ENCODE measurements at regions not wholly inside any gene's neighbourhood (a gene's known extent, or its start where the extent isn't known, plus 50 kb on each side); places are given as distances from the start of the nearest gene placed in this dataset.
"Not testable (repeated sequence)": the region's sequence is repeated elsewhere in the genome, so short reads cannot be mapped to it uniquely, and the experiment has no call there.

GRCh38 chr2:228801451-228801850, 469.6 kb downstream of the PID1 start:
- POLR2A ChIA-PET, result no interaction called here
- ATAC-seq (no peak), DNase-seq (no peak)
- Mint-ChIP-seq H3K9me3 (peaks cover 0 to 17% (median 5%) of the 10 kb centered on the region in 9 donors), H3K4me1 (no peaks in the 10 kb centered on the region), H3K27me3 (no peaks in the 10 kb centered on the region), H3K36me3 (no peaks in the 10 kb centered on the region), H3K4me3 (no peak overlapping the region), H3K27ac (no peak overlapping the region)

- POLR2A ChIA-PET, result no interaction called here
These were observed 471.9 kb downstream of the PID1 start for GRCh38 chr2:228799208-228799588.

GRCh38 chr2:228798458-228799207, 472.5 kb downstream of the PID1 start:
- Mint-ChIP-seq H3K27me3 (no peaks in the 10 kb centered on the region), H3K4me1 (no peaks in the 10 kb centered on the region), H3K36me3 (no peaks in the 10 kb centered on the region), H3K27ac (no peak overlapping the region), H3K4me3 (no peak overlapping the region), H3K9me3 (peaks cover 0 to 25% (median 5%) of the 10 kb centered on the region in 9 donors)
- DNase-seq, result no peak
- no peak for ATAC-seq
- POLR2A ChIA-PET, result no interaction called here

More at GRCh38 chr2:228799208-228799588, 471.9 kb downstream of the PID1 start:
- no peaks in the 10 kb centered on the region for H3K36me3 Mint-ChIP-seq
- ATAC-seq (no peak), DNase-seq (no peak)
- no peaks in the 10 kb centered on the region for H3K27me3 Mint-ChIP-seq
- H3K4me3 Mint-ChIP-seq, result no peak overlapping the region
- H3K4me1 Mint-ChIP-seq, result no peaks in the 10 kb centered on the region
- peaks cover 0 to 19% (median 5%) of the 10 kb centered on the region in 9 donors for H3K9me3 Mint-ChIP-seq
- no peak overlapping the region for H3K27ac Mint-ChIP-seq

DNA sequence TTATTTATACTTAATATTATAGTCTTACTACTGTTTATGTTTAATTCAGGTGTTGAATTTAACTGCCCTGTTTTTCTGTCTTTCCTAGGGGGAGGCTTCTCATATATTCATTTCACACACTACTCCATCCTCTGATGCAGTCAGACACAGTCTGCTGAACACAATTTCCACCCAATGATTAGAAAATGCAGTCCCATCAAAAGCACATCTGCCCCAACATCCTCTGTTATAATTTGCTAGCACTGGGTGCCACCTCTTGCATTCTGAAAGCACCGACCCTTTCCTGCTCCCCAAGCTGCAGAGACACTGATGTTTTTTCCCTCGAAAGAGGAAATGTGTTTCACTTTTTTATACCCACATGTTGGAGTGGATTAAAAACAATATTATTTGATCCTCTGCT, 474.7 kb downstream of the PID1 start:
- H3K4me1 Mint-ChIP-seq, result no peaks in the 10 kb centered on the region
- ATAC-seq (no peak), DNase-seq (no peak)
- H3K27me3 Mint-ChIP-seq, result no peaks in the 10 kb centered on the region
- H3K36me3 Mint-ChIP-seq, result peaks cover 0 to 4% (median 0%) of the 10 kb centered on the region in 3 donors
- POLR2A ChIA-PET, result no interaction called here
- H3K27ac Mint-ChIP-seq, result no peak overlapping the region
- H3K9me3 Mint-ChIP-seq, result peaks cover 0 to 34% (median 9%) of the 10 kb centered on the region in 9 donors
- no peak overlapping the region for H3K4me3 Mint-ChIP-seq

GRCh38 chr2:228793116-228793515, 478.0 kb downstream of the PID1 start:
- POLR2A ChIA-PET, result no interaction called here
- no peak overlapping the region for H3K4me3 Mint-ChIP-seq
- no peaks in the 10 kb centered on the region for H3K4me1 Mint-ChIP-seq
- ATAC-seq, result no peak
- no peak overlapping the region for H3K27ac Mint-ChIP-seq
- H3K36me3 Mint-ChIP-seq, result peaks cover 0 to 4% (median 0%) of the 10 kb centered on the region in 3 donors
- no peak for DNase-seq
- no peaks in the 10 kb centered on the region for H3K27me3 Mint-ChIP-seq
- H3K9me3 Mint-ChIP-seq, result peaks cover 0 to 20% (median 7%) of the 10 kb centered on the region in 9 donors

- Mint-ChIP-seq H3K9me3 (peaks cover 0 to 21% (median 7%) of the 10 kb centered on the region in 9 donors), H3K4me1 (no peaks in the 10 kb centered on the region), H3K4me3 (no peak overlapping the region), H3K36me3 (peaks cover 0 to 4% (median 0%) of the 10 kb centered on the region in 3 donors), H3K27me3 (no peaks in the 10 kb centered on the region), H3K27ac (no peak overlapping the region)
- DNase-seq, result no peak
- no peak for ATAC-seq
- POLR2A ChIA-PET, result interaction anchor here (0.6 kb wide), 1 partner anchor 18 kb away, joined by 5 read pairs; no protein-coding TSS in a partner anchor
These were observed 484.2 kb downstream of the PID1 start for GRCh38 chr2:228786901-228787300.

GRCh38 chr2:228782281-228782680, 488.8 kb downstream of the PID1 start:
- H3K36me3 Mint-ChIP-seq, result peaks cover 0 to 4% (median 0%) of the 10 kb centered on the region in 3 donors
- H3K4me3 Mint-ChIP-seq, result no peak overlapping the region
- no peaks in the 10 kb centered on the region for H3K27me3 Mint-ChIP-seq
- POLR2A ChIA-PET, result no interaction called here
- no peaks in the 10 kb centered on the region for H3K4me1 Mint-ChIP-seq
- ATAC-seq (no peak), DNase-seq (no peak)
- no peak overlapping the region for H3K27ac Mint-ChIP-seq
- peaks cover 0 to 22% (median 10%) of the 10 kb centered on the region in 9 donors for H3K9me3 Mint-ChIP-seq

- ATAC-seq, result no peak
These were observed 493.2 kb downstream of the PID1 start for GRCh38 chr2:228777855-228778355.

GRCh38 chr2:228774548-228774947, 496.5 kb downstream of the PID1 start:
- POLR2A ChIA-PET, result no interaction called here
- ATAC-seq (no peak), DNase-seq (no peak)
- Mint-ChIP-seq H3K9me3 (peaks cover 3 to 20% (median 8%) of the 10 kb centered on the region in 9 donors), H3K27me3 (no peaks in the 10 kb centered on the region), H3K4me1 (no peaks in the 10 kb centered on the region), H3K27ac (no peak overlapping the region), H3K4me3 (no peak overlapping the region), H3K36me3 (no peaks in the 10 kb centered on the region)

More at GRCh38 chr2:228777855-228778355, 493.2 kb downstream of the PID1 start:
- Mint-ChIP-seq H3K27ac (no peak overlapping the region), H3K4me1 (no peaks in the 10 kb centered on the region), H3K4me3 (no peak overlapping the region), H3K9me3 (peaks cover 0 to 17% (median 8%) of the 10 kb centered on the region in 9 donors), H3K27me3 (no peaks in the 10 kb centered on the region), H3K36me3 (peaks cover 0 to 4% (median 0%) of the 10 kb centered on the region in 3 donors)
- DNase-seq, result no peak
- POLR2A ChIA-PET, result no interaction called here

GRCh38 chr2:228771774-228772173, 499.3 kb downstream of the PID1 start:
- no peak overlapping the region for H3K27ac Mint-ChIP-seq
- no peak for ATAC-seq
- no peak overlapping the region for H3K4me3 Mint-ChIP-seq
- H3K9me3 Mint-ChIP-seq, result peaks cover 1 to 26% (median 8%) of the 10 kb centered on the region in 9 donors
- H3K4me1 Mint-ChIP-seq, result no peaks in the 10 kb centered on the region
- no peaks in the 10 kb centered on the region for H3K27me3 Mint-ChIP-seq
- POLR2A ChIA-PET, result no interaction called here
- no peaks in the 10 kb centered on the region for H3K36me3 Mint-ChIP-seq
- no peak for DNase-seq

DNA sequence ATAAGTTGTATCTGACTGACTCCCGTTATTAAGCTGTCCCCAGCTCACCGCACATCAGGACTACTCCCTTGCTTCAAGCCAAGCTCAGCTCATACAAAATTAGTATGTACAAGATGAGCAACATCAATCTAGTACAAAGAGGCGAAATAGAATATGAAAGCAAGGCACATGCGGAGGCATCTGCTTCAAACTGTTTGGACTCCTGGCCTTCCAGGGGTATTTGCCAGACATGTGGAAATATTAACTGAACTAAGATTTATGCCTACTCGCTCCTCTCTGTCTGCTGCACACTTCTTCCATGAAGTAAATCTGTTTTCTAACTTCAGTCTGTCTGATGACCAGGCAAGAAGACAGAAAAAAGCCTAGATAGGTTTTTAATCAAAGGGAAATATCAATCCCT, 499.8 kb downstream of the PID1 start:
- ATAC-seq (no peak), DNase-seq (no peak)
- no peak overlapping the region for H3K27ac Mint-ChIP-seq
- peaks cover 1 to 26% (median 8%) of the 10 kb centered on the region in 9 donors for H3K9me3 Mint-ChIP-seq
- POLR2A ChIA-PET, result no interaction called here
- H3K4me1 Mint-ChIP-seq, result no peaks in the 10 kb centered on the region
- H3K27me3 Mint-ChIP-seq, result no peaks in the 10 kb centered on the region
- no peak overlapping the region for H3K4me3 Mint-ChIP-seq
- H3K36me3 Mint-ChIP-seq, result no peaks in the 10 kb centered on the region

DNA sequence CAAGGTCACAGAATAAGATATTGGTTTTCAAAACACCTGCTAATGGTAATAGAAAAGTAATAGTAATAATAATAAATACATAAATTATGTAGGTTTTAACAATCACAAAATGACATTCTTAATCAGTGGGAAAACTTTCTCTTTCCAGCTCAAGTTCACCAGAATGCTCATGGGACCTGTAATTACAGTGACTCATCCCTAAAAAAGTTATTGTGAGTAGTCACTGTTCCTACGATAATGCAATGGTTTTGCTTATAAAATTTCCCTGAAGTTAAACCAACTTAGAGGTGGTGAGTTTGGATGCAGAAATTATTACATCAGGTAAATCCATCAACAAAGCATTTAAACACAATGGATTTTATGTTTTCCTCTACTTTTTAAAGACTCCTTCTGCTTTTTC, 502.3 kb downstream of the PID1 start:
- POLR2A ChIA-PET, result no interaction called here
- DNase-seq, result no peak
- Mint-ChIP-seq H3K36me3 (no peaks in the 10 kb centered on the region), H3K27me3 (no peaks in the 10 kb centered on the region), H3K4me3 (no peak overlapping the region), H3K9me3 (peaks cover 3 to 30% (median 6%) of the 10 kb centered on the region in 9 donors), H3K4me1 (peaks cover 0 to 3% (median 0%) of the 10 kb centered on the region in 4 donors), H3K27ac (no peak overlapping the region)
- ATAC-seq, result no peak

DNA sequence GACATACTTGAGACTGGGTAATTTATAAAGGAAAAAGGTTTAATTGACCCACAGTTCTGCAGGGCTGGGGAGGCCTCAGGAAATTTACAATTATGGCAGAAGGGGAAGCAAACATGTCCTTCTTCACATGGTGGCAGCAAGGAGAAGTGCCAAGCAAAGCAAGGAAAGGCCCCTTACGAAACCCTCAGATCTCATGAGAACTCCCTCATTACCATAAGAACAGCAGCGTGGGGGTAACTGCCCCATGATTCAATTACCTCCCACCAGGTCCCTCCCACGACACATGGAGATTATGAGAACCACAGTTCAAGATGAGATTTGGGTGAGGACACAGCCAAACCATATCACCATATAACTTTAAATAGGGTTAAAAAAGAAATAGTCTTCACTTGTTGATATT, 502.9 kb downstream of the PID1 start:
- H3K4me3 Mint-ChIP-seq, H3K27ac Mint-ChIP-seq, DNase-seq, H3K4me1 Mint-ChIP-seq, POLR2A ChIA-PET, H3K36me3 Mint-ChIP-seq, ATAC-seq, H3K27me3 Mint-ChIP-seq: not testable (repeated sequence)
- peaks cover 1 to 36% (median 7%) of the 10 kb centered on the region in 9 donors for H3K9me3 Mint-ChIP-seq

DNA sequence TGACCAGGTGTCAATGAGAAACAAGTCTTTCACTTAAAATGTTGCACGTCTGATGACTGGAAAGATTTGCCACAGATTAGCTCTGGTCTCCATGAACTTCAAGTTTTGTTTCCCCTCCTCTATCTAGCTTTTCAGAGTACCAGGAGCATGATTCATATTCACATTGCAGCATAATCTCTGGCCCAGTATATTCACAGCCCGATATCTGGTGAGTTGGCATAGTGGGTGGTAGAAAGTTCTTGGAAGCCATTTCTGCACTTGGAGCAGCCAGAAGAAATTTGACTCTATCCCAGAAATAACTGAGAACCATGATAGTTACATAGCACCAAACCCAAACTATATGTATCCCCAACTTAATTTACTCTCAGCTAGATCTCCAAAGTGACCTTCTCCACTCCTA, 503.9 kb downstream of the PID1 start:
- DNase-seq, result no peak
- H3K9me3 Mint-ChIP-seq, result peaks cover 4 to 41% (median 7%) of the 10 kb centered on the region in 9 donors
- no peak overlapping the region for H3K4me3 Mint-ChIP-seq
- POLR2A ChIA-PET, result no interaction called here
- H3K4me1 Mint-ChIP-seq, result peaks cover 0 to 3% (median 0%) of the 10 kb centered on the region in 4 donors
- H3K36me3 Mint-ChIP-seq, result no peaks in the 10 kb centered on the region
- H3K27me3 Mint-ChIP-seq, result no peaks in the 10 kb centered on the region
- ATAC-seq, result no peak
- H3K27ac Mint-ChIP-seq, result no peak overlapping the region
